Stomach (tissue), 8 donors: ENCODE measurements at regions not wholly inside any gene's neighbourhood (a gene's known extent, or its start where the extent isn't known, plus 50 kb on each side); places are given as distances from the start of the nearest gene placed in this dataset.

Experiments used
- DNase-seq, 2 donors: peaks; one replicate each; pipeline versions ENCODE4 v3.0.0 to v3.0.0-alpha.2; 2013 to 2019
- H3K27ac ChIP-seq, 5 donors: fragments of 200-600 bp in 4 of 5; sonication (generic) in 4 of 5; one replicate each; pipeline ENCODE4 v1.5.1; 2013 to 2019; ENCODE audit warnings: mild to moderate bottlenecking in 1 of 5, moderate library complexity in 1 of 5
- H3K27me3 ChIP-seq, 3 donors: fragments of 200-600 bp; sonication (generic); one replicate each; pipeline ENCODE4 v1.5.1; 2017 to 2019; ENCODE audit warnings: mixed run types in 1 of 3
- H3K36me3 ChIP-seq, 4 donors: fragments of 200-600 bp; sonication (generic); 1 replicate in 3 of 4; 2 replicates in 1 of 4; pipeline ENCODE4 v1.5.1; 2016 to 2019
- H3K4me1 ChIP-seq, 4 donors: fragments of 200-600 bp; sonication (generic); one replicate each; pipeline ENCODE4 v1.5.1; 2016 to 2019
- H3K4me3 ChIP-seq, 4 donors: fragments of 200-600 bp; sonication (generic) in 3 of 4; one replicate each; pipeline ENCODE4 v1.5.1; 2016 to 2019; ENCODE audit warnings: mild to moderate bottlenecking in 1 of 4
- H3K9me3 ChIP-seq, 4 donors: fragments of 200-600 bp; sonication (generic); one replicate each; pipeline ENCODE4 v1.5.1; 2016 to 2019
- CTCF ChIP-seq, 7 experiments: fragments of 450-650 bp in 4 of 7; fragments of 200-600 bp in 3 of 7; sonication (generic) in 3 of 7; IDR thresholded peaks; one replicate each; pipeline ENCODE4 v1.5.1; 2016 to 2019; ENCODE audit warnings: antibody characterized with exemption in 7 of 7, control low read depth in 2 of 7, mild to moderate bottlenecking in 1 of 7
- EP300 ChIP-seq: sonication (generic); formaldehyde crosslinking; IDR thresholded peaks from one replicate; pipeline ENCODE4 v1.6.1; 2017; ENCODE audit warnings: antibody characterized with exemption
- POLR2A ChIP-seq, 4 donors: fragments of 450-650 bp; IDR thresholded peaks; one replicate each; pipeline ENCODE4 v1.6.1; 2016; ENCODE audit warnings: antibody characterized with exemption in 4 of 4, control low read depth in 2 of 4, mild to moderate bottlenecking in 1 of 4, moderate library complexity in 1 of 4
- POLR2AphosphoS5 ChIP-seq, 3 donors: sonication (generic); formaldehyde crosslinking; IDR thresholded peaks; one replicate each; pipeline ENCODE4 v1.6.1; 2016; ENCODE audit warnings: antibody characterized with exemption in 3 of 3
- WGBS, 5 donors: extraction: QIAGEN DNeasy Blood & Tissue Kit in 3 of 5; methylation state at CpG; one replicate each; pipeline versions ENCODE4 v1.1.5 to v1.1.7; 2013 to 2018; 5-methylcytosine and 5-hydroxymethylcytosine counted together
- intact Hi-C: fragments of 100-400 bp; cut with DNase I; formaldehyde crosslinking; loops from one replicate; pipeline ENCODE4 v1.15.1; 2023; ENCODE audit warnings: low total_unique reads
- donor health status: healthy with polysubstance abuse.
- donor health status: Bipolar disorder and iron deficiency.
- donor health status: healthy.

DNA sequence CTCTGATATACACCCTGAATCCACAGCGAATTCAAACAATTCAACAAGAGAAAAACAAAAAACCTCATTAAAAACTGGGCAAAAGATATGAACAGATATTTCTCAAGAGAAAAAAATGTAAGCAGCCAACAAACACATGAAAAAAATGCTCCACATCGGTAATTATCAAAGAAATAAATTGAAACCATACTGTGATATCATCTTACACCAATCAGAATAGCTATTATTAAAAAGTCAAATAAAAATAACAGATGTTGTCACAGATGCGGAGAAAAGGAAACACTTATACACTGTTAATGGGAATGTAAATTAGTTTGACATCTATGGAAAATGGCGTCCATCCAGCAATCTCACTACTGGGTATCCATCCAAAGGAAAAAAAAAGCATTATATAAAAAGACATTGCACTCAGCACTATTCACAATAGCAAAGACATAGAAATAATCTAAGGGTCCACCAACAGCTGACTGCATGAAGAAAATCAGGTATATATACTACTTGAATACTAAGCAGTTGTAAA lies 1495.0 kb upstream of the PCDH20 start:
- no peaks in the 10 kb centered on the region for H3K9me3 ChIP-seq
- H3K27ac ChIP-seq, result no peak overlapping the region
- H3K4me3 ChIP-seq, result no peak overlapping the region
- no peaks in the 10 kb centered on the region for H3K4me1 ChIP-seq
- H3K36me3 ChIP-seq, result no peaks in the 10 kb centered on the region
- TF ChIP-seq EP300 (no peak), POLR2AphosphoS5 (IDR thresholded peaks at IDR 0.05) (no peak), POLR2A (IDR thresholded peaks at IDR 0.05) (no peak), CTCF (IDR thresholded peaks at IDR 0.05) (no peak)
- H3K27me3 ChIP-seq, result no peaks in the 10 kb centered on the region
- WGBS, 5 donors, result 77 to 90% (median 86%) methylated on average over 4 of the region's 4 CpGs
- DNase-seq, result no peak
- intact Hi-C loops, result no loop called here

DNA sequence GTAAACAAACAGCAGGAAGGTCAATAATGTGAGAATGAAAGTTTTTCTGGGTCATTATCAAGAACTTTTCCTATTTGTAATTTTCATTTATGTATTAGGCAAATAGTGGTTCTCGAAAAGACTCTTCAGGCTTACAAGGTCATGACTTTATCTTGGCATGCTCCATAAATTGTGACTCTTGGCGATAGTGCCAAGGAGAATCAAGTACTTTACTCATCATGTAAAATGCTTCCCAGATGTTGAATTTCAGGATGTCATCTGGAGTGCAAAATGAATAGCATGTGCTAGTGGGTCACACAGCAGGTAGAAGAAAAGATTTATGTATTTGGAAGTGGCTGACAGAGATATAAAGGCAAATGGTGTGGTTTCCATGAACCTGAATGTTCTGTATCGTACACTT lies 1492.7 kb upstream of the PCDH20 start:
- Histone ChIP-seq H3K27me3 (no peaks in the 10 kb centered on the region), H3K27ac (no peak overlapping the region), H3K9me3 (no peaks in the 10 kb centered on the region), H3K4me3 (no peak overlapping the region), H3K4me1 (no peaks in the 10 kb centered on the region), H3K36me3 (no peaks in the 10 kb centered on the region)
- 69 to 81% (median 75%) methylated on average over 3 of the region's 3 CpGs for WGBS, 5 donors
- no peak for DNase-seq
- intact Hi-C loops, result no loop called here
- no peak for TF ChIP-seq POLR2AphosphoS5 (IDR thresholded peaks at IDR 0.05)
- TF ChIP-seq CTCF (IDR thresholded peaks at IDR 0.05), result no peak
- TF ChIP-seq EP300, result no peak
- TF ChIP-seq POLR2A (IDR thresholded peaks at IDR 0.05), result no peak

- Histone ChIP-seq H3K9me3 (no peaks in the 10 kb centered on the region), H3K36me3 (no peaks in the 10 kb centered on the region), H3K4me3 (no peak overlapping the region), H3K27me3 (no peaks in the 10 kb centered on the region), H3K27ac (no peak overlapping the region), H3K4me1 (no peaks in the 10 kb centered on the region)
- intact Hi-C loops, result no loop called here
- no peak for TF ChIP-seq POLR2AphosphoS5 (IDR thresholded peaks at IDR 0.05)
- TF ChIP-seq POLR2A (IDR thresholded peaks at IDR 0.05), result no peak
- no peak for TF ChIP-seq EP300
- TF ChIP-seq CTCF (IDR thresholded peaks at IDR 0.05), result no peak
- no peak for DNase-seq
These were observed 1491.2 kb upstream of the PCDH20 start for GRCh38 chr13:62906896-62907295.

- intact Hi-C loops, result no loop called here
- TF ChIP-seq POLR2A (IDR thresholded peaks at IDR 0.05) (no peak), CTCF (IDR thresholded peaks at IDR 0.05) (no peak), POLR2AphosphoS5 (IDR thresholded peaks at IDR 0.05) (no peak), EP300 (no peak)
- H3K27ac ChIP-seq, result no peak overlapping the region
- DNase-seq, result no peak
- H3K4me3 ChIP-seq, result no peak overlapping the region
- no peaks in the 10 kb centered on the region for H3K27me3 ChIP-seq
- no peaks in the 10 kb centered on the region for H3K4me1 ChIP-seq
- no peaks in the 10 kb centered on the region for H3K9me3 ChIP-seq
- no peaks in the 10 kb centered on the region for H3K36me3 ChIP-seq
These were observed 1490.8 kb upstream of the PCDH20 start for GRCh38 chr13:62906469-62906868.
